GM18507 (cell line): ENCODE measurements at regions not wholly inside any gene's neighbourhood (a gene's known extent, or its start where the extent isn't known, plus 50 kb on each side); places are given as distances from the start of the nearest gene placed in this dataset.

Source experiments
- DNase-seq: peaks from one replicate; pipeline ENCODE4 v3.0.0; 2011; ENCODE audit warnings: low read depth; ENCODE audit not compliant: insufficient read length; ENCODE audit errors: extremely low spot score
- FAIRE-seq: peaks from 2 replicates; lab custom pipeline; 2011; peaks lifted over from hg19 to GRCh38; lab: Jason Lieb, UNC

DNA sequence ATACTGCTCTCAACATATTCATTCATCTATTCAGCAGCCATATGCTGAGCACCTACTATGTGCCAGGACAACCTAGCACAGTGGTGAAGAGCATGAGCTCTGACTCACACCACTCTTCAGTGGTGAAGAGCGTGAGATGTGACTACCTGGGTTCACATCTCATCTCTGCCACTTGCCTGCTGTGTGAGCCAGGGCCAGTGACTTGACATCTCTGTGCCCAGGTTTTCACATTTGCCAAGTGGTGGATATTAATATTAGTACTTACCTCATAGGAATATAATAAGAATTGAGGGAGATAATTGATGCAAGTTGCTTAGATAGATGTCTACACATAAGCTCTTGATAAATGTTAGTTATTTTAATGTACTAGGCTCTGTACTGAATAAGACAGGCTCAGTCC is 488.9 kb downstream of the PTPRU start:
- no peak for DNase-seq
- FAIRE-seq: no peak

DNA sequence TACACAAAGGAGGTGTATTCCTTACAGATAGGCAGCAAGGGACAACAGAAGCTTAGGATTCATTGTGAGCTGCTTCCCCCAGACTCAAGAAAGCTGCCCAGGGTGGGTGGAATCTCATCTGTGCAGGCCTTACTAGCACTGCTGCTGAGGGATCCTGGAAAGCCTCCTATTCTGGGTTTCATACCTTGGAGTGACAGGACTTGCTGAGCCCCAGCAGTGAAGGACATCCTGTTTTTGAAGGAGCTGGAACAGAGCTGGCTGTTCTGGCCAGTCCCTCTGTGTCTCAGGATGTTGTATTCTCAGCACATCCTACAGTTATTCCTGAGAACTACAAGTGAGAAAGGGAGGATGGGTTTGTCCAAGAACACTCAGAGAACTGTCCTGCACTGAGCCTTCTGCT is 486.3 kb downstream of the PTPRU start:
- DNase-seq (no peak), FAIRE-seq (no peak)

DNA sequence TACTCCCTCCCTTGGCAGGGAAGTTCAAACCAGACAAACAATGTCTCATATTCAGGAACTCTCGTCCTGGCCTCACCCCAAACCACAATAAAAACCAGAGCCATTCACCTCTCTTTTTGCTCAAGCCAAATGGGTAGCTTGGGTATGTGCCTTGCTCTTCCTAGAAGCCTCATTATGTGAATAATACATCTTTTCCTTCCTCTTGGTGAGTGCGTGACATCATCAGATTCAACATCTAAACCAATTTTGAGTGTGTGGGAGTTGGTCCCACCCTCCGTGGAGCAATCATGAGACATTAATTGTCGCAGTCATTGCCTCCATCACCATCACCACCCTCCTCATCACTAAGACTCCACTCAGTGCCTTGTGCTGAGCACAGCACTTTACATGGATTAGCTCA is 482.9 kb downstream of the PTPRU start:
- DNase-seq (no peak), FAIRE-seq (no peak)

DNA sequence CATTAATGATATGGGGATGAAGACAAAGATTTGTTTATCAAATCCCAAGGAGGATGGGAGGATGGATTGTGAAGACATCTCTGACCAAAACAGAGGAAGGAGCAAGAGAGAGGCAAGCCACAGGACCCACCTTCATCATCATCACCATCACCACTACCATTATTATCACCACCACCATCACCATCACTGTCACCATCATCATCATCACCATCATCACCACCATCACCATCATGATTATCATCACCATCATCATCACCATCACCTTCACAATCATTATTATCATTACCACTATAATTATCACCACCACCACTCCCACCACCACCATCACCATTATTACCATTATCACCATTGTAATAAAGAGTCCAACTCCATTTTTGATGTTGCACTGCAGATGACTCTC is 482.5 kb downstream of the PTPRU start:
- DNase-seq (no peak), FAIRE-seq (no peak)

DNA sequence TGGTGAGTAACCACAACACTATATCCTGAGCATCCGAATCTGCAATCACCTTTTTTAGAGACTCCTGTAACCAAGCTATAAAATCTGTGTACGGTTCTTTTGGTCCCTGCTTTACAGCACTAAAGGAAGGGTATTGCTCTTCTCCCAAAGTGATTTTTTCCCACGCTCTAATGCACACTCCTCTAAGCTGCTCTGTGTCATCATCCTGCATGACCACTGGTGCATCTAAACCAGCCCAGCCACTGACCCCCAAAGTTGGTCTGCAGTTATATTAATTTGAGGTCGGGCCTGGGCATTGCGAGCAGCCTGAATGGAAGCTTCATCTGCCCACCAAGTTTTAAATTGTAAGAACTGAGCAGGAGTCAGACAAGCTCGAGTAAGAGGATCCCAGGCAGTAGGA is 480.0 kb downstream of the PTPRU start:
- DNase-seq (no peak), FAIRE-seq (no peak)

DNA sequence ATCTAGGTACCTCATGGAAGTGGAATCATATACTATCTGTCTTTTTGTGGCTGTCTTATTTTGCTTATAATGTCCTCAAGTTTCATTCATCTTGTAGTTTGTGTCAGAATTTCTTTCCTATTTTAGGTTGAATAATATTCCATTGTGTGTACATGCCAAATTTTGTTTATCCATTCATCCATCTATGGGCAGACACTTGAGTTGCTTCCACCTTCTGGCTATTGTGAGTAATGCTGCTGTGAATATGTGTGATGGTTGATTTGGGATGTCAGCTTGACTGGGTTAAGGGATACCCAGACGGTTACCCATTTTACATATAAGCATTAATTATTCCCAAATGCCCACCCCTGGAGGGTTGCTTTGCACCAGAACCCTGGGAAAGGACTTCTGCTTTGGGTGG is 477.5 kb downstream of the PTPRU start:
- FAIRE-seq: peak; percentile 24

DNA sequence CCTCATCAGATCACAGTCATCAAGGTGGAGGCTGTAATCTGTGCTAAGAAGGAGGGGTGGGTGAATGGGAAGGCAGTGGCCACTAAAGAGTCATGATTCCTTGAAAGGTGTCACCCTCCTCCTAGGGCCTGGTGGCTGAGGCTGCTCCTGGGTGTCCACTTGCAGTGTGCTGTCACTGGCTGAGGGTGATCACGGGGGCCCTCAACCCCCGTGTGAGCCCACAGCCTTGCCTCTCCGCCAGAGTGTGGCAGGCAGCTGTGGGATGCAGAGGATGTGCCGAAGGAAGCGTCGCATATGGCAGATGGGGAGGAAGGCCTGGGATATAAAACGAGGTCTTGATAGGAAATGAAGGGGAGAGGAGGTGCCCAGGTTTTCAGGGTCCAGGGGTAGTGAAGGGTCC is 476.5 kb downstream of the PTPRU start:
- FAIRE-seq: no peak
- DNase-seq: no peak

More for the DNA sequence above, 477.5 kb downstream of the PTPRU start:
- DNase-seq: no peak

DNA sequence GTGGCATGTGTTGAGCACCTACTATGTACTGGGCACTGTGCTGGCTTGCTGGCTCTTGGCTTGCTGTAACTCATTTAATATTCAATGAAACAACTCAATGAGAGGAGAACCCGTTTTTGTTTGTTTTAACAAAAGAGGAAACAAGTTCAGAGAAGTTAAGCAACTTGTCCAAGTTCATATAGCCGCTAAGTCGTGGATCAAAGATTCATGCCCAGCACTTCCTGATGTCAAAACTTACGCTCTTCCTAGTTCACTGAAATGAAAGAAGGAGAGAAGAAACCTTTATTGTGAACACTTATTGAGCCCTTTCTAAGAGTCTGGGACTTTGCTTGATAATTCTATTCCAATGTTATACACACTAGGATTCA is 475.9 kb downstream of the PTPRU start:
- DNase-seq: no peak
- no peak for FAIRE-seq

DNA sequence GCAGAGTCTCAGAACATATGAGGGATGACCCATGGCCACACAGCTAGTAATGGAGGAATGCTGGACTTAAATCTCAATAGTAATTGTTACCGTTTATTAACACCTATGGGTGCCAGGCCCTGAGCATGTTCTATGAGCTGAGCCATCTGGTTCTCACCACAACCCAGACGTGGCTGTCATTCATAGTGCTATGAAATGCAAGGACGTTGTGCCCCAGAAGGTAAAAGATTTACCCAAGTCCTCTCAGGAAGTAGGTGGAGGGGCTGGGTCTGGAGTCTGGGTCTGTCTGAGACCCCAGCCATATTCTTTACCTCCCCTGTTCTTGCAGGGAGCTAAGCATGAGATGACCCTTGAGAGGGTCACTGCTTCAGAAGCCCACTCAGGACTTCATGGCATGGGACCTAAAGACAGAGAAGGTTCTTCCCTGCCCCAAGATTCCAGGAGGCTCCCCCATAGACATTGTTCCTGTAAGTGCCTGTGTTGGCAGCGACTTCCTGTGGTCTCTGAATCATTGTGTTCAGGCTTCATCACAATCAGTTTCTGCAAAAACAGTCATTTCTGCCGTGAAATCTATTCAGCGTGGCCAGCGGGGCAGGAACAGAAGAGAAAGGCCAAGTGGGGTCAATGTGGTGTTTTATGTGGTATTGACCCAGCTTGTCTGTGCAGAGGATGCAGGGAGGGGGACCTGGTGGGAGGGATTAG is 475.4 kb downstream of the PTPRU start:
- DNase-seq (no peak), FAIRE-seq (peak; percentile 85)

DNA sequence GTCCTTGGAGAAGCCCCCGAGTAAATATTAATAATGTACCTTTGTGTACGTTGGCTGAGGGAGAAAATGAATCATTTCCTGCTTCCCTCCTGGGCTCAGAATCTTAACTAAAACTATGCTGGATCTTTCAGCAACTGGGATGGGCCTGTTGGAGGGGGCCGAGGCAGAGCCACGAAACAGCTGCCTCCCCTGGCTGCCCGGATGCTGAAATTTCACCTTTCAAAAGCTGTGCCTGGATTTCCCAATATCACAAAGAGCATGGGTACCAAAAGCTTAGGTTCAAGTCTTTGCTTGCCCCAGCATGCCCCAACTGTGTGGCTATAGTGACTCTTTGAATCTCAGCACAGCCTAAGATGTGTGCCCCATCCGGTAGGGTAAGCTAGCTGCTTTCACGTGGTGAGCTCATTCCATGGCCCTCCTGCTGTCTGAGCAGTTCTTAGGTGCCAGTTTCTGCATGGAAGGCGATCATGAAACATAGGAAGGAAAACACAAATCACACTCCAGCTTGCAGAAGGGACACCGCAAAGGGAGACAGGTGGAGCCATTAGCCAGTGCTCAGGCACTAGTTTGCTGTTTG is 473.5 kb downstream of the PTPRU start:
- DNase-seq: no peak
- FAIRE-seq: no peak

DNA sequence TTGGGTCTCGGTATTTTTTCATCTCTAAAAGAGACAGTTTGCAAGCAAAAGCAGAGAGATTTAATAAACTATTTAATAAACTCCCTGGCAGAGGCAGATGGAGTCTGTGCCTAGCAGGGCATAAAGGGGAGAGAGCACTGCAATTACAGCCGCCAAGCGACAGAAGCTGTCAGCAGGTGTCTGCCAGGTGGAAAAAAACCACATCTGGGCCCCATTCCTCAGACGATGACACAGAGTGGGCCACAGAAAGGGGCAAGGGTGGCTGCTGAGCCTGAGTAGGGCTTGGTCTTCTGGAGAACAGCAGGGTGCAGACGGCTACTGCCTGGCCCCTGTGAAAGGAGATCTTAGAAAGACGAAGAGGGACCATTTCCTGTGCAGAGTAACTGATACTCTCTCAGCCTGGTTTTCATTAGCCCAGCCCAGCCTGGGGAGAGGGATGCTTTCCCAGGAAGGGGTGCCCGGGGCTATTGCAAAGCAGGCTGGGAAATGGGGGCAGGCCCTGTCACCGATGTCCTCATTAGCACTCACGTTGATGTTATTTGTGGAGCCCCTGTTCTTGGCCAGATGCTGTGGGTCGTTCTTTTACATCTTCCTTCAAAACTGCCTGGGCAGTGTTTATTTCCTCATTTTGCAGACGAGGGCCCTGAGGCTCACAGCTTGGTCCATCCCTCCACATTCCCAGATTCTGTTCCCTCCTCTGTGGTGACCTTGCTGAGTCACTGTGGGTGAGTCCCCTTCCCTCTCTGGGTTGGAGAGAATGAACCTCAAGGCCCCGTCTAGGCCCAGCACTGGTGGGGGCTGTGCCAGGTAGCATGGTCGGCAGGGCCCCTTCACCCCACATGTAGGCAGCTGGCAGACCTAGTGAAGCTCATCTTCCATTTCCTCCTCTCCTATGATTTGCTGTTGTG is 472.7 kb downstream of the PTPRU start:
- peak; percentile 58 for FAIRE-seq
- DNase-seq: no peak

DNA sequence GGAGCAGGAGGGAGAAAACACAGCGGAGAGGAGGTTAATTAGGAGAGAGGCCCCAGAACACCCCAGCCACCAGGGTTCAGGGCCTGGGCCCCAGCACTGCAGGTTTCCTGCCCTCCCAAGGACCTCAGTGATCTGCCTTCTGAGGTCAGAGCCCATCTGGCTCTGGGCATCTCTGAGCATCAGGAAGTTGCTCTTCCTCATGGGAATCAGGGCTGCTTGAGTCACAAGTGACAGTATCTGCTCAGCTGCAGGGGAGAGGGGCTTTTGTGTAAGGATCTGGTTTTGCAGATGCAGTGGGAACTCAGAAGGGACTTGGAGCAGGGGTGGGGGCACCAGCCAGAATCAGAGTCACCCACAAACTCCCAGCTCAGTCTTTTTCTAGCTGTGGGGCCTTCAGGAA is 472.1 kb downstream of the PTPRU start:
- DNase-seq: no peak
- no peak for FAIRE-seq

DNA sequence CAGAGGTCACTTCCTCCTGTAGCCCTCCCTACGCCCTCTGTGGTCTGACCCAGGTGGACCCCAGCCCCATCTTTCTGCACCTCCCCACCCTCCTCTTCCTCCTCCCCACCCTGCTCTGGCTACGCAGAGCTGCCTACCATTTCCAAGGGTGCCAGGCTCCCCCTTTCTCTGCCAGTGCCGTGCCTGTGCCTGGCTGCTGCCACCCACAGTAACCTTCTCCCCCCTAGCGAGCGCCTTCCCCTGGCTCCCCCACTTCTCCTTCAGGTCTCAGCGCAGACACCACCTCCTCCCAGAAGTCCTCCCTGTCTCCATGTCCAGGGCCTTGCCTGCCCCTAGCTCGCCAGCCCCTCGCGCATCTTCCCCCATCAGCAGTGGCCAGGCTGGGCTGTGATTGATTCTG is 471.5 kb downstream of the PTPRU start:
- FAIRE-seq (no peak), DNase-seq (no peak)

DNA sequence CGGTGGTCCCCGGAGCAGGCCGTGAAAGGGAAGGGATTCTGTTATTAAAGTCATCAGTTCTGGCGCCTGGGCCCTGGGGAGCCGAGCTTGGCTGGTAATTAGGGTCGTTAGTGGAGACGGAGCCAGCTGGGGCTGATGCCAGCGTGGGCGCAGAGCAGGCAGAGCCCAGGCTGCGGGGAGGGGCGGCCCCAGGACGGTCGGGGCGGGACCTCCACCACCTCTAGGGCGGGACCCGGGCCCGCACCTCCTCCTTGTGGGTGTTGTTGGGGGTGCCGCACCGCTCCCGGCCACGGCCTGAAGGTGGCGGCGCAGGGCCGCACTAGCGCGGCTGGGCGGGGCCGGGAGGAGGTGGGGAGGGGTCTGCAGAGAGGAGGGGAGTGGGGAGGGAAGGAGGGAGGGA is 470.6 kb downstream of the PTPRU start:
- no peak for DNase-seq
- FAIRE-seq: peak; percentile 62

DNA sequence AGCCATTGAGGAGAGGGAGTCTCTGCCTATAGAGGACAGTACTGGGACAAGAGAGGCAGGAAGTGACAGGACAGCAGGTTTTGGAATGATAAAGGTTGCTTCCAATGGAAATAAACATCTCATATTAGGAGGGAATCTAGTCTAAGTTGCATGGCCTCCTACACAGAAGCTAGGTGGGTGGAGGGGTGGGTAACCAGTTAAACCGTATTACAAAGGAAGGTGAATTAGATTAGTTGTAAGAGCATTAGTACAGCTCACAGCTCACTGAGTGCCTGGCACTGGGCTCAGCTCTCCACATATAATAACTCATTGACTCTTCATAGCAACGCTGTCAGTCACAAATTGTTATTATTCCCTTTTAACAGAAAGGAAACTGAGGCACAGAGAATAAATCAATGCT is 468.1 kb downstream of the PTPRU start:
- no peak for DNase-seq
- no peak for FAIRE-seq

DNA sequence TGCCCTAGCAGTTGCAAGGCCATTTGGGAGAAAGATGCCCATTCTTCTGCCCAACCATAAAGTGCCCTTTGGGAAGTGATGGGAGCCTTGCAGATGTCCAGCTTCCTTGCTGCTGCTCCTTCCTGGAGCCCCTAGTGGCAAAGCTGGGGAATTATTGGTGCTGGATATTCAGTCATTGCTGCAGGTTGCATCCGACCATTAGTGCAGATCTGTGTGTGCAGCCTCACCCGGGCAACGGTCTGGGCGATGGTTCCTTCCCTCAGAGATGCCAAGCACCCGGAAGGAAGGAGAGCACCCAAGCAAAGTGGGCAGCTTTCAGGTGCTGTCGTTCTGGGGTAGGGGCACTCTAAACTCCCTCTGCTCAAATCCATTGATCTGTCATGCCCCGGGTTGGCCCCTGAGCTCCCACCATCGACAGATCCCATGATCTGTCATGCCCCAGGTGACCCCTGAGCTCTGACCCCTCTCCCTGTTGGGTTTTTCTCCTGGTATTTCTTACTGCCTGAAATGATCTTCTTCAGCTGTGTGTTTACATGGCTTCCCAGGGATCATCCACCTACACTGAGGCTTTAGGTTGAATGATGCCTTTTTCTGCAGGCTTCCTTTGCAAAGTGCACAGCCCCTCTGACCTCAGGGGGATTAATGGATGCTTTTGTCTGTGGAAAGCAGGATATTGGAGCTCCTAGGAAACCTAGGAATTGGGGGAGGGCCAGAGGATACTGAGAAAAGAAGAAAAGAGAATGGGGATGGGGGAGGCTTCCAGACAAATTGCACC is 467.5 kb downstream of the PTPRU start:
- DNase-seq (no peak), FAIRE-seq (peak; percentile 74)

DNA sequence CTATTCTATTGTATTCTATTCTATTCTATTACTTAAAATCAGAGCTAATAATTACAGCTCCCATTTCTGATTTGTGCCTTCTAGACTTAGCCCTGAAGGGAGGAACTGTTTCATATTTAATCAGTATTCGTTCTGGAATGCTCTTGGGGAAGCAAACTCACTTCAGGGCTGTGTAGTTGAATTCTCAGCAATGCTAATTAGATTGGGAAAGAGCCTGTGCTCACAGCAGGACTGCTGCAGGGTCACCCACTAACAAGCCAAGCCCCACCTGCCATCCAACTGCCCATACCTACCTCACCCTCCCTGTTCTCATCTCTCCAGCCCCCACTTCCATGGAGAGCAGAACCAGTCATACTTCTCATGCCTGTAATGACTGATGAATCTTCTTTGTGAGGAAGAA is 464.2 kb downstream of the PTPRU start:
- DNase-seq: no peak
- FAIRE-seq: no peak

DNA sequence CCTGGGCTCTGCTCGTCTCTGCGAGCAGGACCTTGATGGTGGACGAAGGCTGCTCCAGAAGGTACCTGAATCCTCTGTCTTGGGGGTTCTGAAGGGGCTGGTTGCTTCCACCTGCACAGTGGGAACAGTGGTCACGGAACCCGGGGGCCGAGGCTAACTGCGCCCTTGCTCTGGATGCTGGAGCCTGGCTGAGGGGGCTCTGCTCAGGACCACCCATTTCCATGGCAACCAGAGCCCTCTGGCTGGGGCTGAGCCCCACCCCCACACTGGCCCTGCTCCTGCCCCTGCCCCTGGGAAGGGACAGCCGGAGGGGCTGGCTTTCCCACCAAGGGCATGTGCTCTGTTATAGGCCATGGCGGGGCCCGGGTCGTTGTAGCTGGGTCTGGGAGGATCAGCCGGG is 462.3 kb downstream of the PTPRU start:
- no peak for FAIRE-seq

DNA sequence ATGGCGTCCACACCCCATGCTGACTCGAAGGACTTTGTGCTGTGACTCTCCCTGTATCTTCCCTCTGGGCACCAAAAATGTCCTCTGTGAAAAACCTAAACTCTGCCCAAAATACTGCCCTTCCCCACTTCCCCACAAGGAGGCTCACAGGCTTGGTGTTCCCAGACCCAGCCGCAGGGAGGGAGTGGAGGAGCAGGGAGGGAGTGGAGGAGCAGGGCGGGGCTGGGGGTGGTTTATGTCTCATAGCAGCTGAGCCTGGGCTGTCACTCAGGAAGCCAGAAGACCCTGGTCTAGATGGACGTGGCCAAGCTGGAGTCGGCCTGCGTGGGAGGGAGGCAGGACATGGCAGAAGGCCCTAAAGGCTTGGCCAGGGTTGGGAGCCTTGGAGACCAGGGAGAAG is 461.7 kb downstream of the PTPRU start:
- DNase-seq (no peak), FAIRE-seq (no peak)

More for the DNA sequence above, 462.3 kb downstream of the PTPRU start:
- DNase-seq: no peak

DNA sequence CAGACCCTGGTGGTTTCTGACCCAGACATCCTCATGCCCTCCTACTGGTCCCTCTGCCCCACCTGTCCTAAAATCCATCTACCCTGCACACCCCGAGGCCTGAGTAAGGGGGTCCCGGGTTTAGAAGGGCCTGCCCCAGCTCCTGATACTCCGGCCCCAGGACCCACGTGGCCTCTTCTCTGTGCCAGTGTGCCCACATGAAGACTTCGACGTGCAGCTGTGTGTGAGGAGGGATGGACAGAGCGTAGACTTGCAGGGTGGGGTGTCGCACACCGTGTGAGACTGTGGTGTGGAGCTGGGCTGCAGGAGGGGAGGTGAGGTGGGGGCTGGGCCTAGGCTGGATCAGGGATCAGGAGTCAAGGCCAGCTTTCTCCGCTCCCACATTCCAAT is 461.1 kb downstream of the PTPRU start:
- DNase-seq (no peak), FAIRE-seq (no peak)
